ENCODE measurements at regions not wholly inside any gene's neighbourhood (a gene's known extent, or its start where the extent isn't known, plus 50 kb on each side); places are given as distances from the start of the nearest gene placed in this dataset.

DNA sequence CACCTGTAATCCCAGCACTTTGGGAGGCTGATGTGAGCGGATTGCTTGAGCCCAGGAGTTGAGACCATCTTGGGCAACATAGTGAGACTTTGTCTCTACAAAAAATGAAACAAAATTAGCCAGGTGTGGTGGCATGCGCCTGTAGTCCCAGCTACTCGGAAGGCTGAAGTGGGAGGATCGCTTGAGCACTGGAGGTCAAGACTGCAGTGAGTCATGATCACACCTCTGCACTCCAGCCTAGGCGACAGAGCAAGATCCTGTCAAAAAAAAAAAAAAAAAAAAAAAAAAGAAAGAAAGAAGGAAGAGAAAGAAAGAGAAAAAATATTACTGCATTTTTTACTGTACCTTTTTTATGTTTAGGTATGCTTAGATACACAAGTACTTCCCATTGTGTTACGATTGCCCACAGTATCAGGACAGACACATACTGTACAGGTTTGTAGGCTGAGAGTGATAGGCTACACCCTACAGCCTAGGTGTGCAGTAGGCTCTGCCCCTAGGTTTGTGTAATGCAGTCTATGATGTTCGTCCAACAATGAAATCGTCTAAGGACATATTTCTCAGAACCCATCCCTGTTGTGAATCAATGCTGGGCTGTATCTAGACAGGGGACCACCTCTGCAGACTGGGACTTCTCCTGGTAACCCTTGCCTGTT lies 160.4 kb upstream of the PWP1 start:
- no peak for DNase-seq (ENCODE audit: low read depth)

DNA sequence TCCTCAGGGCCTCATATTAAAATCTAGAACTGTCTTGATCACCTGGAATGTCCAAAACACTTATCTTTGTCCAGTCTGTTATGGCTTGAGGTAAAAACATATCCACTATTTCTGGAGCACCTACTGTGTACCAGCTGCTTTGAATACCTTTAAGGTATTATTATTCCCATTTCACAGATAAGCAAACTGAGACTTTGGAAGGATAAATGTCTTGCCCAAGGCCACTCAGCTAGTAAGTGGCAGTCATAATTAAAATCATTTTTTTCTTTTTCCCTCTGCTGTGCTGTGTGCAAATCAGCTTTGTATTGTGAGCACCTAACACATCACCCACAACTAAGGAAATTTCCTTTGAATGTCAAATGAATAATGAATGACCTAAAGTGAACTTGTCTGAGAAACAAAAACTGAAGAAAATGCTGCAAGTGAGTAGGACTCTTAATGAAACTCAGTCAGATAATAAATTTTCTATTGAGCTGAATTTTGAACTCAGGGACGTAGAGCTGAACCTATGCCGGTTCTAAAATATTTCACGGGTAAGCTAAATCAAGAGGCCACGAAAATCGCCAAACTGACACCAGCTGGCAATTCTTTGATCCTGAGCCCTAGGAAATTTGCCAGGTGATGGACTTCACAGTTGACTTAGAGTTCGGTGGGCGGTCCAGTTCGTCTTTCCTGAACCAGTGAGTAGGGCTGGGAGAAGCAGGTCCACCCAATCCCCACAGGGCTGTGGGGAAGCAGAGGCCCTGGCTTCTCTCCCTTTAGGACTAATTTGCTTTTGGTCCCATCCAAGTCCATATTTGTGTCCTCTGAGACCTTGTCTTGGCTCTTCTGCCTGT lies 159.7 kb upstream of the PWP1 start:
- DNase-seq (ENCODE audit: low read depth): no peak

DNA sequence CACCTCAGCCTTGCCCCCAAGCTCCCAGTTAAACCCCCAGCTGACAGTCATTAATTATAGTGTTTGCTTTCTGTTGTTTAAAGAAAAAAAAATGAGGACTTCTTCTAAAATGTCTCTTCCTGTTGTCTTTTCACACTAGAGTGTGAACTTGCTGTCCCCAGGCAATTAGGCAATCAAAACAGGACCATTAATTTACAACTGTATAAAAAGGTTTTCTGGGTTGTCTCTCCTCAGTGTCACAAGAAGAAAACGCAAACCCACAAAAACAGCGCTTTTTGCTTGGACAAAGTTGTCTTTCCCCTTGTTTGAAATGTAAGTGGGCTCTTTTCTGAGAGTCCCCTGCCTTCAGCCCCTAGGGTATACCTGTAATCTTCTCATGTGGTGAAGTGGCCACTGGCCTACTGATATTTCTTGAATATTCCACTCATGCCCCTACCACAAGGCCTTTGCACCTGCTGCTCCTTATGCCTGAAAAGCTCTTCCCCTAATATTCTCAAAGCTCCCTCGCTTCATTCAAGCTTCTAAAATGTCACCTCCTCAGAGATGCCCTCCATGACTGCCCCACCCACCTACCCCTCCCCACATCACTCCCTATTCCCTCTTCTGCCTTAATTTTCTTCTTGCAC lies 158.9 kb upstream of the PWP1 start:
- no peak for DNase-seq (ENCODE audit: low read depth)

DNA sequence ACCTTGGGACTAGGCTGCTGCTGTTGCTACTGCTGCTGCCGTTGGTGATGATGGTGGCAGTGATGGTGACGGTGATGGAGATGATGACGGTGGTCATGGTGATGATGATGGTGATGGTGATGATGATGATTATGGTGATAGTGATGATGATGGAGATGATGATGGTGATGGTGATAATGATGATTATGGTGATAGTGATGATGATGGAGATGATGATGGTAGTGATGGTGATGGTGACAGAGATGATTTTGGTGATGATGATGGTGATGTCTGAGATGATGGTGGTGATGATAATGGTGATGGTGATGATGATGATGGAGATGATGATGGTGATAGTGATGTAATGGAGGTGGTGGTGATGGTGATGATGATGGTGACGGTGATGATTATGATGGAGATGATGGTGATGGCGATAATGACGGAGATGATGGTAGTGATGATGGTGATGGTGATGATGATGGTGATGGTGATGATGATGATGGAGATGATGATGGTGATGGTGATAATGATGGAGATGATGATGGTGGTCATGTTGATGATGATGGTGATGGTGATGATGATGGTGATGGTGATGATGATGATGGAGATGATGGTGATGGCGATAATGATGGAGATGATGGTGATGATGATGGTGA lies 156.8 kb upstream of the PWP1 start:
- DNase-seq (ENCODE audit: low read depth): no peak

DNA sequence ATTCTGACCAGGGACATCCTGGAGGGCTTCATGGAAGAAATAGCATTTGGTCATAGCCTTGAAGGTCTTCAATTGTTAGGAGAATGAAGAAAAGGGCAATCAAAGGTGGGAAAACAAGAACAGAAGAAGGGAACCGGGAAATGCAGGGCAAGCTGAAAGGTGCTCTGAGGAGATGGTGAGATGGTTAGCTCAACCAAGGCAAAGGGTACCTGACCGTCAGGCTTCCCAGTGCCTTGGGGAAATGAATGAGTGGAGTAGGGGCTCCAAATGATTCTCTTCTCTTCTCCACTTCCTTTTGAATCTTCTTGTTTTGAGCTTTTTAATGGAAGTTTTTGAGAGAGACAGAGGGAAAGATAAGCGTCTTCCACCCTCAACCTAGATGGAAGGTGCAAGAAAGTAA lies 155.6 kb upstream of the PWP1 start:
- no peak for DNase-seq (ENCODE audit: low read depth)

DNA sequence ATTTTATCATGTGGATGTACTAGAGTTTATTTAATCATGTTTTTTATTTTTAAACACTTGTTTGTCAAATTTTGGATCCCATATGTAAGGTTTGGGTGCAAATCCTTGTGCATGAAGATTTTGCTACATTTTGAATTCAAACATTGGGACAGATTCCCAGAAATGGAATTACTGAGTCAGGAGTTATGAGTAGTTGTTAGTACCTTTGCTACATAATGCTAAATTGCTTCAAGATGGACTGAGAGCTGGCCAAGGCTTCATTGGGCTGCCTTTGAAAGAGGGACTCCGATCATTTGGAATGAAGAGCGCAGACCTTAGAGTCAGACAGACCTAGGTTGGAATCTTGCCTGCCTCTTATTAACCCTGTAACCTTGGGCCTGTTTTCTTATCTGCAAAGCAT lies 154.9 kb upstream of the PWP1 start:
- DNase-seq (ENCODE audit: low read depth): no peak

DNA sequence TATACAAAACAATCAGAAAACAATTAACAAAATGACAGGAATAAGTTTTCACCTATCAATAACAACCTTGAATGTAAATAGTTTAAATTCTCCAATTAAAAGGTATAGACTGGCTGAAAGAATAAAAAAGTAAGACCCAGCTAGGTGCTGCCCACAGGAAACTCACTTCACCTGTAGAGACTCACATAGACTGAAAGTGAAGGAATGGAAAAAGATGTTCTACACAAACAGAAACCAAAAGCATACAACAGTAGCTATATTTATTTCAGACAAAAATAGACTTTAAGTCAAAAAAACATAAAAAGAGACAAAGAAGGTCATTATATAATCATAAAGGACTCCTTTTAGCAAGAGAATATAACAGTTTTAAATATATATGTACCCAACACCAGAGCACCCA lies 152.4 kb upstream of the PWP1 start:
- no peak for DNase-seq (ENCODE audit: low read depth)

DNA sequence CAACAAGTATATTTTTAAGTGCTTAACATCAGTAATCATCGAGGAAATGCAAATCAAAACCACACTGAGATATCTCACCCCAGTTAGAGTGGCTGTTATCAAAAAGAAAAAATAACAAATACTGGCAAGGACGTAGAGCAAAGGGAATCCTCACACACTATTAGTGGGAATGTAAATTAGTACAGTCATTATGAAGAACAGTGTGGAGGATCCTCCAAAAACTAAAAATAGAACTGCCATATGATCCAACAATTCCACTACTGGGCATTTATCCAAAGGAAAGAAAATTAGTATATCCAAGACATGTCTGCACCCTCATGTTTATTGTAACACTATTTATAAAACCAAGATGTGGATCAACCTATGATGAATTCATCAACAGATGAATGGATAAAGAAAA lies 149.0 kb upstream of the PWP1 start:
- no peak for DNase-seq (ENCODE audit: low read depth)

DNA sequence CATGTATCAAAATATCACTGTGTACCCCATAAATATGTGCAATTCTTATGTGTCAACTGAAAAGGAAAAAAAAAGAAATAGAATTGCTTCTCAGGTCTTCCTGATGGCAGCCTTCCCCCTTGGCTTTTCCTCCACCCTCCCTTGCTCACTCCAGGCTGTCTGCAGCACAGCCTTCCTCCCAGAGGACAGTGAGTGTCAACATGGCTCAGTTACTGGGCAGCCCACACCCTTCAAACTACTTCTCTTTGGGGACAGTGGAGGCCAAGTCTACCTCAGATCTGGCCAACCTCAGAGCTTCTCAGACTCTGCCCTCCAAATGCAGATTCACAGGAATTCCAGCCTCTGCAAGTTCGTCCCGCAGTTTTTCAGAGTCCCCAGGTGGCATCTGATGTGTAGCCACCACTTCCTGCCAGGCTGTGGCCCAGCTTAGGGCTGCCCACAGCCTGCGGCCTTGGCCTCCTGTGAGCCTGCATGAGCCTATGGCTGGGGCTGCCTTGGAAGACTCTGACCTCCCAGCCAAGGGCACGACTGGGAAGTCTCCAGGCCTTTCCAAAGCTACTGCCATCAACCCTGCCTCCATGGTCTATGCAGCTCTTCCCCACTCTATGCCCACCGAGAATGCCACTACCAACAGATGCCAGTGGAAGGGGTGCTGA lies 148.0 kb upstream of the PWP1 start:
- DNase-seq (ENCODE audit: low read depth): no peak

DNA sequence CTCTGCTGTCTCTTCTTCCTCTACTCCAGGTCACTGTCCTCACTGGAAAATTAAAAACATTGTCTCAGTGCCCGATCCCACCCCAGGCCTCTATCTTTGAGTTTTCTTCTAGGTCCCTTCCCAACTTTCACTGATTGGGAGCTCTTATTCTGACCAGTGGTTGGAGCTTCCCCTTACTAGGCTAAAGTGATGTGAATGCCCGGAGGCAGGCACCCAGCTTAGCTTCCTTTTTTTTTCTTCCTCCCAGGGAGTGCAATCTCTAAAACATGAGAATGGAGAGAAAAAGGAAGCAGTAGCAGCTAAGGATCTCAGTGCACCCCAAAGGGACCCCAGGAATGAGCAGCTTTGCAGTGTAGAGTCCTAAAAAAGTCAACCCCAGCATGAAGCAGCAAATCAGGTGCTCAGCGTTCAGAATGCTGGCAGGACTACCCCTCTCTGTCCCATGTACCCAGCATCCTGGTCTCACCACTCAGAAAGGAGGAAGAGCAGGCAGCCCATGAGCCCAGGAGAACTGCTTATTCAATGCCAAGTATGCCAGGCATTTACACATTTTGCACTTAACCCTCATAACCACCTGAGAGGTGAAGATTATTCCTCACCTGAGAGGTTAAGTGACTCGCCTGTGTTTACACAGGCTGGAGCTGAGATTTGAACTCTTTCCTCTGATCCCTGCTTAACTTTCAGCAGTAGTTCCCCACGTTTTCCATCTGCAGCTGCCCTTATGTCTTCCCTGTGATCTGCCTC lies 146.2 kb upstream of the PWP1 start:
- no peak for DNase-seq (ENCODE audit: low read depth)

DNA sequence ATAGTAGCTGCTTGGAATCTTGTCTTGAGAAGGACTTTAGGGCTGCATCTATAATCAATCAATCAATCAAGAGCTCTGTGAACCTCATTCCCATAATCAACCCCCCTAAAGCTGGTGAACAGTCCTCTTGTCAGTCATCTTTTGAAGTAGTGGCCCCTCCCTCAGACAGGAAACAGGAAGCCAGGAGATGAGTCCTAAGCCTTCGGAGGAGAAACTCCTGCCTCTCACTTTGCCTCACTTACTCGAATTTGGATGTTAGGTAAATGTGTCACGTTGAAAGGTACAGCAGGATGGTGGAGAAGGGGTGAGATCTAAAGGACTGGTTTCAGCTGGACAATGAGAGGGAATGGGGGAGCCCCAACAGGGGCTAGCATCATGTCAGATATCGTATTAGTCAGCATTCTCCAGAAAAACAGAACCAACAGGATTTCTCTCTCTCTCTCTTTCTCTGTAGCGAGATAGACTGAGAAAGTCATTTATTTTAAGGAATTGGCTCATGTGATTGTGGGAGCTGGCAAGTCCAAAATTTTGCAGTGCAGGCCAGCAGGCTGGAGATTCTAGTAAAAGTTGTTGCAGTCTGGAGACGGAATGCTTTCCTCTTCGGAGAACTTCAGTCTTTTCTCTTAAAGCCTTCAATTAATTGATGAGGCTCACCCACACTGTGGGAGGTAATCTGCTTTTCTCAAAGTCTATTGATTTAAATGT lies 144.4 kb upstream of the PWP1 start:
- DNase-seq (ENCODE audit: low read depth): no peak

DNA sequence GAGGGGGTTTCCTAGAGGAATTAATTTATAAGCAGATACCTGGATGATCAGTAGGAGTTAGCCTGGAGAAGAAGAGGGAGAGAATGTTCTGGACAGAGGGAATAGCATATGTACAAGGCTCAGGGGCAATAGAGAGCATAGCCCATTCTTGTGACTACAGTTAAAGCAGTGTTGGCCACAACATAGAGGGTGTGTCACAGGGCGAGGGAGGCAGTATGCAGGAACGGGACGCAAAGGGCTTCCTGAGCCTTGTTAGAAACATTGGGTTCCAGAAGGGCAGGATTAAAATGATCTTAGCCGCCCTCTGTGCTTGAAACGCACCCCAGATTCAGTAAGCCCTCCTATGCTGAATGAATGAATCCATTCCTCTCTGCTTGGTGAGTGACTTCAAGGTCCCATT lies 142.2 kb upstream of the PWP1 start:
- no peak for DNase-seq (ENCODE audit: low read depth)

DNA sequence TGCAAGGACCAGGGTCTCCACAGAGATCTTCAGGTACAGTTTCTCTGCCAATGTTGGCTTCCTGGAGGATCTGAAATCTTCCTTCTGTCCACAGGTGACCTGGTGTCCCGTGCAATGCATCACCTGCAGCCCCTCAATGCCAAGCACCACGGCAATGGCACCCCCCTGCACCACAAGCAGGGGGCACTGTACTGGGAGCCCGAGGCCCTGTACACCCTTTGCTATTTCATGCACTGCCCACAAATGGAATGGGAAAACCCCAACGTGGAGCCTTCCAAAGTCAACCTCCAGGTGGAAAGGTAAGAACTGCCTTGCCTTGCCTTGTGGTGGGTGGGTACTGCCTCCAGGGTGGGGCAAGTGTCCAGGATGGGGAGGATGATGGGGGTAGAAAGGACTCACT lies 141.8 kb upstream of the PWP1 start:
- DNase-seq (ENCODE audit: low read depth): no peak

DNA sequence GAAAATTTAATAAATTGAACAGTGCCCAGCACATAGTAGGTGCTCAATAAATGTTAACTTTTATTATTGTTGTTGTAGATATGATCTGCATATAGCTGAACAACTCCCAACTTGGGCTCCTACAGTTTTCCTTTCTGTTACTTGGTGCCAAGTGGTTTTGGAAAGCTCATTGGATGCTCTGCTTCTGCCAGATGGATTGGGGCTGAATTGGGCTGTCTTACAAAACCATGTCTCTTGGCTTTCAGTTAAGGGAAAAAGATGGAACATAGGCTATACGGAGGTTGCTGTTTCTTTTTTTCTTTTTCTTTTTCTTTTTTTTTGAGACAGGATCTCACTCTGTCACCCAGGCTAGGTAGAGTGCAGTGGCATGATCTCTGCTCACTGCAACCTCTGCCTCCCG lies 140.7 kb upstream of the PWP1 start:
- no peak for DNase-seq (ENCODE audit: low read depth)

DNA sequence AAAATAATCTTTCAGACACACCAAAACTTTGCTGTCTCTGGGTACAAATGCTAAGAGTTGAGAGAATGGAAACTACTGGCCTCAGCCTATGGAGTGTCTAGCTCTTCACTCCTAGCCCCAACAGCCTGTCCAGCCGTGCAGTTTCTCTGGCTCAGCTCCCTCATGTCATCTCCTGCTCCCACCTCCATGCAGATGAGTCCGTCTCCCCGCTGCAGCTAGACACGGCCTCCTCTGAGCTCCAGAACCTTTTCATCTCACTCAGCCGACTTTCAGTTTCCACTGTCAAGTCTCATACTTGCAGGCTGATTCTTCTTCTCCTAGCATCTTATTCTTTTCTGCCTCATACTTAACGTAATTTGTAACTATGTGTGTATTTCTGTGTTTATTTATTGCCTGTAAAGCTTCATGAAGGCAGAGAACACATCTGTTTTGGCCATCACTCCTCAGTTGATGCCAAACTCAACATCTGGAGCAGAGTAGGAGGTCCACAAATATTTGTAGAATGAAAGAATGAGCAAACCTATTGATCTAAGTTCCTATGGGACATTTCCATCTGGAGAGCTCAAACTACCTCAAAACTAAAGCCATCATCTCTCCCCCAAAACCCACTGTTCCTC lies 139.8 kb upstream of the PWP1 start:
- DNase-seq (ENCODE audit: low read depth): no peak

DNA sequence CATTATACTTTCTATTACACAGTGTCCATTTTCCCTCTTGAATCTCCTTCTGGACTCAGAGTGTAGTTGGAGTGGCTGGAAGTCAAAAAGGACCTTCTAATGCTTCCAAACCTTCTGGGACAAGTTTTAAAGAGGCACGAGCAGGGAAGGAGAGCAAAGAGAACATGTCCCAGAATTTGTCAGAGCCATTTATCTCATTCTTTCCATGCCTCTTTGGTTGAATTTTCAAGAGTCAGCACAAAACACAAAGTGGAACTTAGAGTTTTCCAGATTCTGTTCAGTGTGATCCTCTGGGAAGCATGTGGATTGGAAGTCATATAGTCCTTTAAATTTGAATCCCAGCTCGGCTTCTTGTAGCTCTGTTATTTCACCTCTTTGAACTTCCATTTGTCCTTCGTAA lies 138.2 kb upstream of the PWP1 start:
- DNase-seq (ENCODE audit: low read depth): no peak

DNA sequence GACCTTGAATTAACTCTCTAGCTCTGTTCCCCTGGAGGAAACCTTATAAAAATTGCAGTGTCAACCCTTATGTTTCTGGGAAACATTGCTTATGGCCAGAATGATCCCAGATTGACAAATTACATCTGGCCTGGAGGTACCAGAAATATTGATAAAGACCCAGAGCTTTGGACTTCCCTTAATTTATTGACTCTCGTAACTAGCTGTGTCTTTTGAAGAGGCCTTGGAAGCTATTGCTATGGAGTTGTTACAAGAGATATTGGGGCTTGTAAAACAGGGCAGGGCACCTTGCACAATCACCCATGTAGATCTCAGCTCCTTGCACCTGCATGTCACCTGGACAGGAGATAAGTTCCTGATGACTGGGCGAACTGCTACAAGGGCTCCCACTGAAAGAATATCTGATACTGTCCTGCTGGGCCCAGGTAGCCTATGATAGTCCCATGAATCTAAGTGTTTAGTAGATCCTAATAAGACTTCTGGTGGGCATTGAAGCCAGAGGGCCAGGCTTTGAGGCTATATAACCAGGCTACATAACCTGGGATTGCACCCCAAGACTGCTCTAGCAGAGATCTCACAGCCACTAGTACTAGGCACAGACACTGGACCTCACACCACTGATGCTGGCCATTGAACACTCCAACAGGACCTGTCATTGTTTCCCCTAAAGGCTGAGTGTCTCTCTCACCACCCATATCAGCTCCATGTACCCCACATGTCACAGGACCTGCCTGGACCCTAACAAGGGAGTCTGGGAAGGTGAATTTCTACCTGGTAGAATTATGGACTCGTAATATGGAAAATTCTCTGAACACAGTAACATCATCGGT lies 135.7 kb upstream of the PWP1 start:
- DNase-seq (ENCODE audit: low read depth): no peak

DNA sequence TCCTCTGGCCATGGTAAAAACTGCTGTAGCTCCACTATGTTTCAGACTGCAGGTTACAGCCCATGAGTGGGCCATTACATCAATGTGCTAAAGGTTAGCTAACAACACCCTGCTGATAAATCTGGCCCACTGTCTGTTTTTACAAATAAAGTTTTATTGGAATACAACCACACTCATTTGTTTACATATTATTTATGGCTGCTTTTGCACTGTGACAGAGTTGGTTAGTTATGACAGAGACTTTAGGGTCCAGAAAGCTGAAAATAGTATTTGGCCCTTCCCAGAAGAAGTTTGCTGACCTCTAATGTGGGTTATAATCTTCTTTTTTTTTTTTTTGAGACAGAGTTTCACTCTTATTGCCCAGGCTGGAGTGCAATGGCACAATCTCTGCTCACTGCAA lies 134.2 kb upstream of the PWP1 start:
- no peak for DNase-seq (ENCODE audit: low read depth)

DNA sequence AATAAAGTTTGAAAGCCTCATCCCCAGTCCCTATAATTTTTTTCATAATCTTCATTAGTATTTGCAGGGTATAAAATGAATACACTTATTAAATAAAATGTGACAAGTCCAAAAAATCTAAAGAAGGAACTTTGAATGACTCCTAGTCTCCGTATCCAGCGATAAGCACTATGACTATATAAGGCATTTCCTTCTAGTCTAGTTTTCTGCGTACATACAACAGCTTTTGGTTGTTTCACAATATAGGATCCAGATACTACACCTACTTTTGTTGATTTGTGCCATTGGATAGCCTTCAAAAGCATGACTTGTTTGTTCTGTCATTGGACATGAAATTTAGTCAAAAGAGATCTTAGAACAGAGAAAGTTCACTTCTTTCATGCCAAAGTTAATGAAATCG lies 133.3 kb upstream of the PWP1 start:
- no peak for DNase-seq (ENCODE audit: low read depth)
